ENCODE measurements at regions not wholly inside any gene's neighbourhood (a gene's known extent, or its start where the extent isn't known, plus 50 kb on each side); places are given as distances from the start of the nearest gene placed in this dataset.

DNA sequence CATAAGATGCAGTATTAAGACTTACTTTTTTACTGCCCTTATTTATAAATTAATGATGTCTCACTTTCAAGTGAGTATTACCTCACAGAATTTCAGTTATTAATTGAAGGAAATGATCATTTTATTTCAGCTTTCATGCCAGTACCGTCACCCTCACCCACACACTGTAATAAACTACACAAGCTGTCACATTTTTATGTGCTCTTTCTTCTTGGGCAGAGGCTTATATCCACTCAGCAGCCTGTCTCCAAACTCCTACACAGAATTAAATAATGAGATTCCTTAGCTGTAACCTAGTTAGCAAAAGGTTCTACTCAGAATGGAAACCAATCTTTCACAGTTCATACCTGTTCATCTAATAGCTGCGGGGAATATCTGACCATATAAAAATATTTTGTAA lies 1915.8 kb upstream of the CDH6 start:
- H3K4me3 ChIP-seq (replicated peaks; ENCODE audit: low read depth, low read length): no peak overlapping the region
- TF ChIP-seq, protein P1, sequence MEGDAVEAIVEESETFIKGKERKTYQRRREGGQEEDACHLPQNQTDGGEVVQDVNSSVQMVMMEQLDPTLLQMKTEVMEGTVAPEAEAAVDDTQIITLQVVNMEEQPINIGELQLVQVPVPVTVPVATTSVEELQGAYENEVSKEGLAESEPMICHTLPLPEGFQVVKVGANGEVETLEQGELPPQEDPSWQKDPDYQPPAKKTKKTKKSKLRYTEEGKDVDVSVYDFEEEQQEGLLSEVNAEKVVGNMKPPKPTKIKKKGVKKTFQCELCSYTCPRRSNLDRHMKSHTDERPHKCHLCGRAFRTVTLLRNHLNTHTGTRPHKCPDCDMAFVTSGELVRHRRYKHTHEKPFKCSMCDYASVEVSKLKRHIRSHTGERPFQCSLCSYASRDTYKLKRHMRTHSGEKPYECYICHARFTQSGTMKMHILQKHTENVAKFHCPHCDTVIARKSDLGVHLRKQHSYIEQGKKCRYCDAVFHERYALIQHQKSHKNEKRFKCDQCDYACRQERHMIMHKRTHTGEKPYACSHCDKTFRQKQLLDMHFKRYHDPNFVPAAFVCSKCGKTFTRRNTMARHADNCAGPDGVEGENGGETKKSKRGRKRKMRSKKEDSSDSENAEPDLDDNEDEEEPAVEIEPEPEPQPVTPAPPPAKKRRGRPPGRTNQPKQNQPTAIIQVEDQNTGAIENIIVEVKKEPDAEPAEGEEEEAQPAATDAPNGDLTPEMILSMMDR (IDR thresholded peaks at IDR 0.05; ENCODE audit: insufficient read depth, low read length, poor library complexity, severe bottlenecking): no peak
- DNase-seq (ENCODE audit: extremely low read depth, insufficient read length): no peak
- no peaks in the 10 kb centered on the region for H3K36me3 ChIP-seq (ENCODE audit: control insufficient read depth, insufficient read depth, low read length)
- H3K27me3 ChIP-seq (replicated peaks; ENCODE audit: control insufficient read depth, insufficient read depth, low read length): no peaks in the 10 kb centered on the region

DNA sequence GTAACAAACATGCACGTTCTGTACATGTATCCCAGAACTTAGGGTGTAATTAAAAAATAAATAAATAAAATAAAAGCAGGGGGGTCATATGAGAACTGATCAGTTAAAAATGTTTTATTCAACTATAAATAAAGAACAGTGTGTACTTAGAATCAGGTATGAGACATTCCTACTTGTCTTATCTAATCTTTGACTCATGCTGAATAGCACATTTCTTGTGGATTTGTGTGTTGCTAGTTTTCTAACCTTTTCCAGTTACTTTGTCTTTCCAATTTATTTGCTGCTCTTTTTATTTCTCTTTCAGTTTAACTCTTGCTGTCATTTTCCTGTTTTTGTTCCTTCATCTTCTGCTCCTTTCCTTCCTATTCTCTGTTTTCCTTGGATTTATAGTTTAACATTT lies 1917.1 kb upstream of the CDH6 start:
- no peak overlapping the region for H3K4me3 ChIP-seq (replicated peaks; ENCODE audit: low read depth, low read length)
- no peak for DNase-seq (ENCODE audit: extremely low read depth, insufficient read length)
- TF ChIP-seq, protein P1 (IDR thresholded peaks at IDR 0.05; ENCODE audit: insufficient read depth, low read length, poor library complexity, severe bottlenecking): no peak
- no peaks in the 10 kb centered on the region for H3K27me3 ChIP-seq (replicated peaks; ENCODE audit: control insufficient read depth, insufficient read depth, low read length)
- no peaks in the 10 kb centered on the region for H3K36me3 ChIP-seq (ENCODE audit: control insufficient read depth, insufficient read depth, low read length)

DNA sequence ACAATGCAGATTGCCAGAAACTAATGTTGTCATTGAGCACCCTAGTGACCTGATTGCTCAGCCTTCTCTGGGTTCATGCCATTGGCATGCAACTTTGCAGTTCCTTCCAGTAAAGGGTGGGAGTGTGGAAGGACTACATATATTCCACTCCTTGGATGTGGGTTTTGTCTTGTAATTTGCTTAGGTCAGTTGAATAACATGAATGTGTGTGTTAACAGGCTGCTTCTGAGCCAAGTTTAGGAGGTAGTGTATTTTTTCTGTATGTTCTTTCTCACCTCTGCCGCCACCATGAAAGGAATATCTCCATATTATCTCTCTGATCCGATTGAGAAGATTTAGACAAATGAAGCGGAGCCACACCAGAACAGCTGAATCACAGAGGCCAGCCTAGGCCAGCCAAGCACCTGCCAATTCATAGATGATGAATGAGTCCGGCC lies 1929.6 kb upstream of the CDH6 start:
- no peak for DNase-seq (ENCODE audit: extremely low read depth, insufficient read length)
- H3K4me3 ChIP-seq (replicated peaks; ENCODE audit: low read depth, low read length): no peak overlapping the region
- no peaks in the 10 kb centered on the region for H3K36me3 ChIP-seq (ENCODE audit: control insufficient read depth, insufficient read depth, low read length)
- TF ChIP-seq, protein P1 (IDR thresholded peaks at IDR 0.05; ENCODE audit: insufficient read depth, low read length, poor library complexity, severe bottlenecking): no peak
- no peaks in the 10 kb centered on the region for H3K27me3 ChIP-seq (replicated peaks; ENCODE audit: control insufficient read depth, insufficient read depth, low read length)

GRCh38 chr5:29262339-29263123 lies 1931.0 kb upstream of the CDH6 start:
- no peak for DNase-seq (ENCODE audit: extremely low read depth, insufficient read length)
- Histone ChIP-seq H3K4me3 (replicated peaks; ENCODE audit: low read depth, low read length) (no peak overlapping the region), H3K27me3 (replicated peaks; ENCODE audit: control insufficient read depth, insufficient read depth, low read length) (no peaks in the 10 kb centered on the region), H3K36me3 (ENCODE audit: control insufficient read depth, insufficient read depth, low read length) (no peaks in the 10 kb centered on the region)
- TF ChIP-seq, protein P1 (IDR thresholded peaks at IDR 0.05; ENCODE audit: insufficient read depth, low read length, poor library complexity, severe bottlenecking): no peak

DNA sequence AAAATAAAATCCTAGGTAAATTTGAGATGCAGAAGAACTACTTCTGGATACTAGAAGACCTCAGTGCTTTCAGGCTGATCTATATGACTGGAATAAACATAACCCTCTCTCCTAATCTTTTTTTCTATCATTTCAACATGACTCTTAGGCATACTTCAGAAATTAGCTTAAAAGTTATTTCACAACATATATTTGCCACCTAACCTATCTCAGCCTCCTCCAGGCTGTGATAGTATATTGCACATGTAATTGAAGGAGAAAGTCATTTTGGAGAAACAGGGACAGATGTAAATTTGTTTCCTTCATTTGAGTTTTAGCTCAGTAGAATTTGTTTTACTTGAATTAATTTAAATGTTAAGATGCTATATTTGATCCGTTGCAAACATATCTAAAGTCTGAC lies 1932.3 kb upstream of the CDH6 start:
- H3K27me3 ChIP-seq (replicated peaks; ENCODE audit: control insufficient read depth, insufficient read depth, low read length): no peaks in the 10 kb centered on the region
- DNase-seq (ENCODE audit: extremely low read depth, insufficient read length): no peak
- TF ChIP-seq, protein P1 (IDR thresholded peaks at IDR 0.05; ENCODE audit: insufficient read depth, low read length, poor library complexity, severe bottlenecking): no peak
- no peaks in the 10 kb centered on the region for H3K36me3 ChIP-seq (ENCODE audit: control insufficient read depth, insufficient read depth, low read length)
- no peak overlapping the region for H3K4me3 ChIP-seq (replicated peaks; ENCODE audit: low read depth, low read length)

Data from GM06990 (cell line).